ENCODE measurements at regions not wholly inside any gene's neighbourhood (a gene's known extent, or its start where the extent isn't known, plus 50 kb on each side); places are given as distances from the start of the nearest gene placed in this dataset.
A peak's percentile ranks its signal among the peaks of the same experiment; 100 is the strongest.
"Not testable (repeated sequence)": the region's sequence is repeated elsewhere in the genome, so short reads cannot be mapped to it uniquely, and the experiment has no call there.

GRCh38 chr5:154624341-154624740 is 130.8 kb upstream of the LARP1 start:
- no peak for DNase-seq (ENCODE audit: low read depth in 2 of 2)

- no peak for DNase-seq (ENCODE audit: low read depth in 2 of 2)
Observed at GRCh38 chr5:154620411-154620810, 134.8 kb upstream of the LARP1 start.

- no peak for DNase-seq (ENCODE audit: low read depth in 2 of 2)
Observed at GRCh38 chr5:154618696-154619095, 136.5 kb upstream of the LARP1 start.

- DNase-seq (ENCODE audit: low read depth in 2 of 2), result no peak
Observed at GRCh38 chr5:154614595-154614994, 136.6 kb upstream of the HAND1 start.

- no peak for DNase-seq (ENCODE audit: low read depth in 2 of 2)
Observed at GRCh38 chr5:154614125-154614524, 136.1 kb upstream of the HAND1 start.

- DNase-seq (ENCODE audit: low read depth in 2 of 2), result no peak
Observed at GRCh38 chr5:154612666-154613065, 134.6 kb upstream of the HAND1 start.

GRCh38 chr5:154611341-154611767 is 133.3 kb upstream of the HAND1 start:
- no peak for DNase-seq (ENCODE audit: low read depth in 2 of 2)

- DNase-seq (ENCODE audit: low read depth in 2 of 2), result peak; percentile 69 to 76
Observed at GRCh38 chr5:154610321-154611154, 132.5 kb upstream of the HAND1 start.

GRCh38 chr5:154609251-154609650 is 131.2 kb upstream of the HAND1 start:
- DNase-seq (ENCODE audit: low read depth in 2 of 2), result no peak

- no peak for DNase-seq (ENCODE audit: low read depth in 2 of 2)
Observed at GRCh38 chr5:154608531-154609011, 130.5 kb upstream of the HAND1 start.

GRCh38 chr5:154607746-154608145 is 129.7 kb upstream of the HAND1 start:
- no peak for DNase-seq (ENCODE audit: low read depth in 2 of 2)

GRCh38 chr5:154606246-154606645 is 128.2 kb upstream of the HAND1 start:
- DNase-seq (ENCODE audit: low read depth in 2 of 2), result no peak

GRCh38 chr5:154603953-154604679 is 126.1 kb upstream of the HAND1 start:
- no peak for DNase-seq (ENCODE audit: low read depth in 2 of 2)

GRCh38 chr5:154603485-154603884 is 125.5 kb upstream of the HAND1 start:
- no peak for DNase-seq (ENCODE audit: low read depth in 2 of 2)

GRCh38 chr5:154603011-154603410 is 125.0 kb upstream of the HAND1 start:
- no peak for DNase-seq (ENCODE audit: low read depth in 2 of 2)

- no peak for DNase-seq (ENCODE audit: low read depth in 2 of 2)
Observed at GRCh38 chr5:154601014-154601413, 123.0 kb upstream of the HAND1 start.

- no peak for DNase-seq (ENCODE audit: low read depth in 2 of 2)
Observed at GRCh38 chr5:154598021-154598420, 120.0 kb upstream of the HAND1 start.

- DNase-seq (ENCODE audit: low read depth in 2 of 2), result not testable (repeated sequence)
Observed at GRCh38 chr5:154596844-154597243, 118.8 kb upstream of the HAND1 start.

- DNase-seq (ENCODE audit: low read depth in 2 of 2), result no peak
Observed at GRCh38 chr5:154595662-154596061, 117.6 kb upstream of the HAND1 start.

GRCh38 chr5:154593796-154594195 is 115.8 kb upstream of the HAND1 start:
- DNase-seq (ENCODE audit: low read depth in 2 of 2), result no peak

GRCh38 chr5:154593071-154593470 is 115.0 kb upstream of the HAND1 start:
- DNase-seq (ENCODE audit: low read depth in 2 of 2), result no peak

GRCh38 chr5:154590093-154590724 is 112.2 kb upstream of the HAND1 start:
- no peak for DNase-seq (ENCODE audit: low read depth in 2 of 2)
